ENCODE measurements at regions not wholly inside any gene's neighbourhood (a gene's known extent, or its start where the extent isn't known, plus 50 kb on each side); places are given as distances from the start of the nearest gene placed in this dataset.

- in situ Hi-C loops (cut with HindIII; ENCODE audit: extremely low pct_ligation_motif_present, low pct_unique_long_range_greater_than_20kb), result no loop called here
- WGBS (ENCODE audit: low lambda C conversion rate), result 3% methylated on average over 4 of the region's 4 CpGs
- Histone ChIP-seq H3K27me3 (ENCODE audit: control insufficient read depth in 1 of 2, insufficient read depth in 2 of 2, low read length in 2 of 2) (no peaks in the 10 kb centered on the region; a peak in 1 of 5 replicates), H3K79me2 (ENCODE audit: insufficient read depth, low read length) (no peaks in the 10 kb centered on the region), H2AFZ (ENCODE audit: low read length) (no peak overlapping the region), H3K4me3 (replicated peaks in 1 of 3; ENCODE audit: insufficient read depth in 1 of 3, low read depth in 2 of 3, low read length in 3 of 3) (no peak overlapping the region), H3K9ac (ENCODE audit: insufficient read depth, low read depth, low read length) (no peak overlapping the region), H3K27ac (ENCODE audit: extremely low read length, insufficient read depth, low read length) (no peak overlapping the region), H3K36me3 (replicated peaks in 1 of 2; ENCODE audit: control insufficient read depth in 1 of 2, insufficient read depth in 2 of 2, low read length in 2 of 2) (no peaks in the 10 kb centered on the region), H4K20me1 (ENCODE audit: insufficient read depth, low read length) (no peaks in the 10 kb centered on the region), H3K9me3 (ENCODE audit: low read length) (peaks cover 54% of the 10 kb centered on the region), H3K4me2 (ENCODE audit: low read depth, low read length) (no peak overlapping the region), H3K4me1 (ENCODE audit: insufficient read depth, low read length) (no peaks in the 10 kb centered on the region)
- no TSS peak for BruUV-seq (replicated peaks)
- TF ChIP-seq ZNF496 (CRISPR knock-in tag; IDR thresholded peaks at IDR 0.05; ENCODE audit: insufficient replicate concordance), result no peak
- FAIRE-seq, result no peak
- POLR2A ChIA-PET, result no interaction called here
- no peak for ATAC-seq
- intact Hi-C loops (cut with micrococcal nuclease; ENCODE audit: unreplicated experiment), result no loop called here
- no peak for DNase-seq (ENCODE audit: low spot score)
- CTCF ChIA-PET (ENCODE audit: low intra/inter-chr PET ratio, low total read pairs), result no interaction called here
Measured at GRCh38 chr18:52130624-52131301, 209.2 kb upstream of the DCC start.

- WGBS (ENCODE audit: low lambda C conversion rate), result 28% methylated on average over 3 of the region's 3 CpGs
- Histone ChIP-seq H3K4me3 (replicated peaks in 1 of 3; ENCODE audit: insufficient read depth in 1 of 3, low read depth in 2 of 3, low read length in 3 of 3) (no peak overlapping the region), H3K4me1 (ENCODE audit: insufficient read depth, low read length) (no peaks in the 10 kb centered on the region), H3K79me2 (ENCODE audit: insufficient read depth, low read length) (no peaks in the 10 kb centered on the region), H3K27me3 (ENCODE audit: control insufficient read depth in 1 of 2, insufficient read depth in 2 of 2, low read length in 2 of 2) (no peaks in the 10 kb centered on the region; a peak in 1 of 5 replicates), H3K4me2 (ENCODE audit: low read depth, low read length) (no peak overlapping the region), H2AFZ (ENCODE audit: low read length) (no peak overlapping the region), H3K27ac (ENCODE audit: extremely low read length, insufficient read depth, low read length) (no peak overlapping the region), H3K36me3 (replicated peaks in 1 of 2; ENCODE audit: control insufficient read depth in 1 of 2, insufficient read depth in 2 of 2, low read length in 2 of 2) (no peaks in the 10 kb centered on the region), H3K9me3 (ENCODE audit: low read length) (peaks cover 62% of the 10 kb centered on the region), H3K9ac (ENCODE audit: insufficient read depth, low read depth, low read length) (no peak overlapping the region), H4K20me1 (ENCODE audit: insufficient read depth, low read length) (no peaks in the 10 kb centered on the region)
- ATAC-seq (no peak), FAIRE-seq (no peak), DNase-seq (ENCODE audit: low spot score) (no peak)
- TF ChIP-seq ZNF704 (CRISPR knock-in tag; IDR thresholded peaks at IDR 0.05; ENCODE audit: borderline replicate concordance) (no peak), NBN (conservative IDR thresholded peaks at IDR 0.05) (no peak), AGO1 (IDR thresholded peaks at IDR 0.05; ENCODE audit: low read depth, low read length, poor library complexity, severe bottlenecking) (no peak), RARG (CRISPR knock-in tag; IDR thresholded peaks at IDR 0.05; ENCODE audit: low read depth) (no peak), MLX (CRISPR knock-in tag; IDR thresholded peaks at IDR 0.05) (no peak), FOXK2 (IDR thresholded peaks at IDR 0.05) (no peak), ZNF513 (CRISPR knock-in tag; conservative IDR thresholded peaks at IDR 0.05) (no peak), HDAC1 (CRISPR knock-in tag; IDR thresholded peaks at IDR 0.05) (no peak), RBM39 (IDR thresholded peaks at IDR 0.05; ENCODE audit: low read depth, low read length, poor library complexity, severe bottlenecking) (no peak), ONECUT2 (CRISPR knock-in tag; IDR thresholded peaks at IDR 0.05) (no peak), TRIM22 (IDR thresholded peaks at IDR 0.05) (no peak), JUN (CRISPR knock-in tag; IDR thresholded peaks at IDR 0.05) (no peak), TGIF2 (CRISPR knock-in tag; IDR thresholded peaks at IDR 0.05) (no peak), KDM2A (CRISPR knock-in tag; IDR thresholded peaks at IDR 0.05; ENCODE audit: borderline replicate concordance, low read depth) (no peak), IKZF1 (IDR thresholded peaks at IDR 0.05) (no peak)
- in situ Hi-C loops (cut with HindIII; ENCODE audit: extremely low pct_ligation_motif_present, low pct_unique_long_range_greater_than_20kb) (no loop called here), intact Hi-C loops (cut with micrococcal nuclease; ENCODE audit: unreplicated experiment) (no loop called here)
- BruUV-seq (replicated peaks), result no TSS peak
- ChIA-PET CTCF (ENCODE audit: low intra/inter-chr PET ratio, low total read pairs) (no interaction called here), POLR2A (no interaction called here)
Measured at GRCh38 chr18:52131845-52132244, 208.2 kb upstream of the DCC start.

All from HepG2 (cell line).